GM19240 (cell line): ENCODE measurements at regions not wholly inside any gene's neighbourhood (a gene's known extent, or its start where the extent isn't known, plus 50 kb on each side); places are given as distances from the start of the nearest gene placed in this dataset.
"Not testable (repeated sequence)": the region's sequence is repeated elsewhere in the genome, so short reads cannot be mapped to it uniquely, and the experiment has no call there.

Experiments used
- DNase-seq: peaks from one replicate; pipeline ENCODE4 v3.0.0; 2011; ENCODE audit warnings: low spot score; ENCODE audit not compliant: insufficient read length

DNA sequence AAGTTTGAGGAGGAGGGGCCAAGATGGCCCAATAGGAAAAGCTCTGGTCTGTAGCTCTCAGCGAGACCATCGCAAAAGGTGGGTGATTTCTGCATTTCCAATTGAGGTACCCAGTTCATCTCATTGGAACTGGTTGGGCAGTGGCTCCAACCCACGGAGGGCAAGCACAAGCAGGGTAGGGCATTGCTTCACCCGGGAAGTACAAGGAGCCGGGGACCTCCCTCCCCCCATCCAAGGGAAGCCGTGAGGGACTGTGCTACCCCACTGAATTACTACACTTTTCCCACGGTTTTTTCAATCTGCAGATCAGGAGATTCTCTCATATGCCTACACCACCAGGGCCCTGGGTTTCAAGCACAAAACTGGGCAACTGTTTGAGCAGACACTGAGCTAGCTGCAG, 58.0 kb upstream of the EFCAB3 start:
- DNase-seq: no peak

DNA sequence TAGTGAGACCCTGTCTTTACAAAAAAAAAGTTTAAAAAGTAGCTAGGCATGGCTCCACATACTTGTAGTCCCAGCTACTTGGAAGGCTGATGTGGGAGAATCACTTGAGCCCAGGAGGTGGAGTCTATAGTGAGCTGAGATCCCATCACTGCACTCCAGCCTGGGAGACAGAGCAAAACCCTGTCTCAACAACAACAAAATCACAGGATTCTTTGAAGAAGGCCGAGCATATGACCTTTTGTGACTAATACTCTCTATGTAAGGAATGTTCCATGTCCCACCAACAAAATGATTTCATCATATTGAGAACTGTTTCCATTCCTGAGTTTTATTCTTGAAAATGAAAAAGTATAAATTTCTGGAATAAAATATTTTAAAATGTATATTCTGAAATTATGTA, 58.9 kb upstream of the EFCAB3 start:
- no peak for DNase-seq

GRCh38 chr17:62319846-62320245, 60.5 kb upstream of the EFCAB3 start:
- no peak for DNase-seq

- DNase-seq: no peak
Observed at GRCh38 chr17:62309396-62309795, 71.0 kb upstream of the EFCAB3 start.

DNA sequence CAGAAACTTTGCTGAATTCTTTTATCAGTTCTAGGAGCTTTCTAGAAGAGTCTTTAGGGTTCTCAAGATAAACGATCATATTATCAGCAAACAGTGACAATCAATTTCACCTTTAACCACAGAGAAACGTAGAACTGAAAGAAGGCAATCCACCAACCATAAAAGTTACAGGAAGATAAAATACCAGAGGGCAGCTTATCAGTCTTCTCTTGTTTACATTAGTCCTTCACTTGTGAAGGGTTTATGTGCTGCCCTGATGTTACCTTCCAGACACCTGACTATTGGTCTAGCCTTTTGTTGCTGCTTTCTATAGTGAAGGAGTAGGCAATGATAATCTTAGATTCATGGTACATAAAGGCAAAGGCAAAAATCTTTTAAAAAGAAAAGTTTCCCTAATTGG, 73.2 kb upstream of the EFCAB3 start:
- no peak for DNase-seq

GRCh38 chr17:62303476-62303875, 76.9 kb upstream of the EFCAB3 start:
- DNase-seq: no peak

DNA sequence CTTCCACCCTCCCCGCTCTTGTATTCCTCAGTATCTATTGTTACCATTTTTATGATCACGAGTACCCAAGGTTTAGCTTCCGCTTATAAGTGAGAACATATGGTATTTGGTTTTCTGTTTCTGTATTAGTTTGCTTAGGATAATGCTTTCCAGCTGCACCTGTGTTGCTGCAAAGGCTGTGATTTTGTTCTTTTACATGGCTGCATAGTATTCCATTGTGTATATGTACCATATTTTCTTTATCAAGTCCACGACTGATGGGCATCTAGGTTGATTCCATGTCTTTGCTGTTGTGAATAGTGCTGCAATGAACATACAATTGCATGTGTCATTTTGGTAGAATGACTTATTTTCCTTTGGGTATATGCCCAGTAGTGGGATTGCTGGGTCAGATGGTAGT, 79.7 kb upstream of the EFCAB3 start:
- no peak for DNase-seq

DNA sequence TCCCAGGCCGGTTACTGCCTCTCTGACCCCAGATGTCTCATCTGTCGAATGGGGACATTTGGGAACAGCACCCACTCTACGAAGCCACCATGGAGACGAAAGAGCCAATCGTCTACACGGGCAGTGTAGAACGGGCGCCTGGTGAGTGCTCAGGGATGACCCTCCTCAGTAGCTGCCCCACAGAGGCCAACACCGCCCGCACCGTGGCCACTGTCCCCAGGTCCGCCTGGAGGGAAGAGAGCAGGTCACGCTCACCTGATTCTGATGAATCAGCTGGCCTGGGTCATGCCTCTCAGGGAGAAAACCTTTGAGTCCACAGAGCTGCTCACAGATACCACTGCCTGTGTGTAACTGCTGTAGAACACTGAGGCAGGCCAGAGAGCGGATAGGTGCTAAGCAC, 105.1 kb upstream of the EFCAB3 start:
- not testable (repeated sequence) for DNase-seq

DNA sequence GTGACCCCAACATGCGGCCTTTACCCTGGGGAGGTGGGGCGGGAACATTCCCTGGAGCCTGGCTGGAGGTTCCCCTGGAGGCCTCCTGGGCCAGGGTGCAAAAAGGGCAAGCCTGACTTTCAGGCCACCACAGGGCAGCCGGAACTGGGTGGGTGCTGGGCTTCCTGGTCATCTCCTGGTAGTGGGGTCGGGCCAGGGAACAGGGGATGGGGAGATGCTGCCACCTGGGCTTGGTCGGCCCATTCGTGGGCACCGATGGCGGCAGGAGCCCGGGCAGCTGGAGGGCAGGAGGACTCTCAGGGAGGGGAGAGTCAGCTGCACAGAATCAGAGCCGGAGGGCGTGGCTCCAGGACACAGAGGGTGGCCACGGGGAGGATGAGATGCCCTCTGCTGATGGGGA, 112.0 kb upstream of the EFCAB3 start:
- not testable (repeated sequence) for DNase-seq

GRCh38 chr17:62264974-62265373, 115.4 kb upstream of the EFCAB3 start:
- DNase-seq: not testable (repeated sequence)

DNA sequence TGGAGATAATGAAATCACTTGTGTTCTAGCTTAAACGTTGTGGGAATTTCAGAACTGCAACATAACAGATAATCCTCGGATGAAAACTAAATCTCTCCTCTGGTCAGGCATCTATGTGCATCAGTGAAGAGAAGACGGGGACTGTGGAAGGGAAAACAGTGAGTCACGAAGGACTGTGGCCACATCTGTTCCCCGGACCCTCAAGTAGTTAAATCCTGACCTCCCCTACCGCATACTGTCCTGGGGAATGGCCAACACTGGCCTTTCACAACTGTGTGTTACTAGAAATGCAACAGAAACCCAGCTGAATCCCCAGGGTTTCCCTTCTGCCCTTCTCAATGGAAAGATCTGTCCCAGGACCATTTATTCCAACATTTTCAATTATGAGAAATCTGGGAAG, 124.6 kb upstream of the EFCAB3 start:
- DNase-seq: not testable (repeated sequence)

DNA sequence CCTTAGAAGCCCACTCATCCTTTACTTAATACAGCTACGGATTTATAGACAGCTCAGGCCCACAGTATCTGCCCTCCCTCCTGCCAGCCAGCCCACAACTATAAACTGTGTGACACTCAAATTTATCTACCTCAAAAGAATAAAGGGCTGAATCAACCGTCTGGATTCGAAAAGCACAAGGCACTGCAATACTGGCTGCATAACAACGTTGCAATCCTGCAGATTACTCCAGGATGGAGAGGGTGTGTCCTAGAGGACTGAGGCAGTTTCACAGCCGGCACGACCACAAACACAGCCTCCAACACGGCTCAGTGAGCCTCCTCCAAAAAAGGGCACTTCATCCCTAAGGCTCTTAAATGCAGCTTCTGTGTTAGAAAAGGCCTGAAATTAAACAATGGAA, 138.3 kb upstream of the EFCAB3 start:
- not testable (repeated sequence) for DNase-seq

DNA sequence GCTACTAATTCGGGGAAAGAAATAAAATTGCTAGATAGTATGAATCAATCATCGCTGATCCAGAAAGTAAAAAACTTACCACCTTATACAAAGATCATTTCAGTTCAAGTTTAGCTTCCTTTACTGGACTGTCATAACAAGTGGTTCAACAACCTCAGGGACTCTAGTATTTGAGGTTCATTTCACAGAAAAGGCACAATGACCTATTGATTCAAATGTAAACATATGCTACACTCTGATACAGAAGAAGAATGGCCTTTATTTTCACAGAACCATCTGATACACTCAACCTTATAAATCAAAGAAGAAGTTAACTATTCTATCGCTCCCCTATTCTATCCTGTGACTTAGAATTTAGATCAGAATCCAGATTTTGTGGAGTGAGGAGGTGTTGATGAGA, 140.8 kb upstream of the EFCAB3 start:
- not testable (repeated sequence) for DNase-seq

DNA sequence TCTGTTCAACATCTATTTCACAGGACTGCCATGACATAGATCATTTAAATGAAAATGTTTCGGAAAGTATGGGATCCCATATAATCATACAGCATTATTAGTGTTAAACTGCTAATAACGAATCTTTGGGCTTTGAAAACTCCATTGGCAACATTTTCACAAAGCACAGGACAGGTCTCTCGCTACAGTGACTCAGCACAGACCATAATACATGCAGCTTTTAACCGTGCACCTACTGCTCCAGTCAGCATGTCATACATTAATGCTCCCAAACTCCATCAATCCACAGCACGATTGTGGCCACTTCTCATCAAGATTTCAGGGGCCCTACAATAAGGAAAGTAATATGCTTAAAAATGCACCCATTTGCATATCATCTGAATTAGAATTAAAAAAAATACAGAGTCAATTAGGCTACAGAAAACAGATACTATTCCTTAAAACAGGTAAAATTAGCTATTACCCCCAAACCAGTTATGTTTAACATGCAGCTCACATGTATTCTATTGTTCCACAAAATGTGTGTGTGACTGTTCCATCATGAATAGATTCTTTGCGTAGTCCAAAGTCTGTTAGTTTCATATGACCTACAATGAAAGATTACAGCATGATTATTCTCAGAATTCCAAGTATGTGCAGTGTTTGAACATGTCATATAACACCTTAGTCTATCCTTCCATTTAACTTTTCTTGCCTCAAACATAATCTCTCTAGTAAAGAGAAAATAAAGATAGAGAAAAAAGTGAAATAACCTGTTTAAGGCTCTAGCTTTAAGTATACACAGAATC, 141.6 kb upstream of the EFCAB3 start:
- DNase-seq: not testable (repeated sequence)

- not testable (repeated sequence) for DNase-seq
Observed at GRCh38 chr17:62233822-62234481, 146.4 kb upstream of the EFCAB3 start.

- DNase-seq: not testable (repeated sequence)
Observed at GRCh38 chr17:62231293-62231692, 149.1 kb upstream of the EFCAB3 start.

GRCh38 chr17:62226610-62227240, 153.6 kb upstream of the EFCAB3 start:
- DNase-seq: not testable (repeated sequence)

DNA sequence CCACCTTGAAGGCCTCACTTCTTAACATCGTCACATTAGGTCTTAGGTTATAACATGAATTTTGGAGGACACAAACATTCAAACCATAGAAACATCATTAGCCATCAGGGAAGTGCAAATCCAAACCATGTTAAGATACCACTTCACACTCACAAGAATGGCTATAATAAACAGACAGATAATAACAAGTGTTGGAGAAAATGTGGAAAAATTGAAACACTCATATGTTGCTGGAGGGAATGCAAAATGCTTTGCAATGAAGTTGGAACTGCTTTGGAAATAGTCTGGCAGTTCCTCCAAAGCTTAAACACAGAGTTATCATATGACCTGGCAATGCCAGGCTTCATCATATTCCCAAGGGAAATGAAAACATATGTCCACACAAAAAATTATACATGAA, 156.8 kb upstream of the EFCAB3 start:
- DNase-seq: not testable (repeated sequence)

DNA sequence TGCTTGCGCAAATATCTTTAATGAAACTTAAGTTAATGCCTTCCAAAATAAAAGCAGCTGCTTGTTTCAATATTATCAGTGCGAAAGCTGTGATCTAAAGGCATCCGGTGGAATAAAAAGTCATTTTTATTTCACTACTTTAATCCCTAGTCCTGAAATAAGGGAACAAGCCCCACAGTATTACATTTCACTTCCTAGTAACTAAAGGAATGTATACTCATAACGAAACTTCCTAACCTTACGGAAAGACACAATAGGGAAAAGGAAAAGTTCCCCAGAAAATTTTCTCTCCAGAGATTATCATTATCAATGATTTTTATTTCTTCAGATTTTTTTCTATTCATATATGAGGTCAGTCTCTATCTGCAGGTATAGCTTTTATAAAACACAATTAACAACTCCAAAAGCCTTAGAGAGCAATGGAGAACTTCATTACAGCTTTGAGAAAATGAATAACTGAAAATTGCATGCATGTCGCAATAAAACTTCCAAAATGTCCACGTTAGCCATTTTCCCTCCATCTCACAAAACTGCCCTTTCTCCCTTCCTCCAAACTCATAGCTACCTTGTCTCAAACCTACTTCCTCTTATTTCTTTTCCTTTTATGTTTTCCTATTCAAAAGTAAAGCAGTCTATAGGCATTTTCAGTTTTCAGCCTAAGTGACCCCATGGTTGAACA, 154.3 kb upstream of the MED13 start:
- DNase-seq: no peak

GRCh38 chr17:62216847-62217246, 151.8 kb upstream of the MED13 start:
- DNase-seq: no peak

- not testable (repeated sequence) for DNase-seq
Observed at GRCh38 chr17:62215891-62216290, 150.8 kb upstream of the MED13 start.

DNA sequence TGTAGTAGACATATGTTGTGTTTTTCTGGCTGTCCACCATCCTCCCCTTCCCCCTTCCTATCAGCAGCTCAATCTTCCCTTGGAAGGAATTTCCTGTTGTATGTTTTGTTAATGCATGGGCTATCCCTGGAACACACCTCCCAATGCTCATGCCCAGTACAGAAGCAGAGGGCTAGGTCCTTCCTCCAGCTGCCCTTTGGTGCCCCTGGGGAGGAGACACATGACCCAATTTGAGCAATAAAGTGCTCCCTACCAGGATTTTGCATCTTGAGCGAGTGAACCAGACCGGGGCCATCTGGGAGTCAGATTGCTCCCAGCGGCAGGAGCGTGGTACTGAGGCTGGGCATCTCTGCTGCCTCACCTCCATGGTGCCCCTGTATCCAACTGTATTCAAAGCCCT, 141.5 kb upstream of the MED13 start:
- no peak for DNase-seq
